Kidney (tissue), 13 donors: ENCODE measurements at regions not wholly inside any gene's neighbourhood (a gene's known extent, or its start where the extent isn't known, plus 50 kb on each side); places are given as distances from the start of the nearest gene placed in this dataset.

Experiments used
- DNase-seq, 5 donors: peaks; one replicate each; pipeline ENCODE4 v3.0.0-alpha.2; 2013 to 2020
- FAIRE-seq: peaks from 2 replicates; lab custom pipeline; 2012; peaks lifted over from hg19 to GRCh38; lab: Jason Lieb, UNC
- H3K27ac ChIP-seq, 2 donors: one replicate each; pipeline ENCODE4 v1.7.0; 2013; ENCODE audit warnings: low read depth in 2 of 2, low read length in 2 of 2, inconsistent platforms in 1 of 2
- H3K27me3 ChIP-seq: one replicate; pipeline ENCODE4 v1.7.1; 2013; ENCODE audit warnings: low read length, inconsistent platforms; ENCODE audit not compliant: control insufficient read depth, insufficient read depth
- H3K36me3 ChIP-seq, 3 donors: one replicate each; pipeline versions ENCODE4 v1.7.0 to v1.7.1; 2013; ENCODE audit warnings: low read length in 3 of 3, control low read depth in 1 of 3, inconsistent platforms in 1 of 3; ENCODE audit not compliant: insufficient read depth in 3 of 3, control insufficient read depth in 2 of 3
- H3K4me1 ChIP-seq, 3 donors: one replicate each; pipeline versions ENCODE4 v1.7.0 to v1.7.1; 2013; ENCODE audit warnings: low read length in 3 of 3, inconsistent platforms in 1 of 3, low read depth in 1 of 3; ENCODE audit not compliant: control insufficient read depth in 2 of 3, insufficient read depth in 2 of 3
- H3K4me3 ChIP-seq, 3 donors: one replicate each; pipeline versions ENCODE4 v1.7.0 to v1.8.1; 2013; ENCODE audit warnings: low read length in 3 of 3, control low read depth in 1 of 3, inconsistent platforms in 1 of 3
- H3K9ac ChIP-seq, 3 donors: one replicate each; pipeline versions ENCODE4 v1.7.0 to v1.7.1; 2013; ENCODE audit warnings: low read length in 3 of 3, control low read depth in 1 of 3, inconsistent platforms in 1 of 3
- H3K9me3 ChIP-seq, 3 donors: one replicate each; pipeline versions ENCODE4 v1.7.0 to v1.7.1; 2013; ENCODE audit warnings: low read length in 3 of 3, control low read depth in 1 of 3, inconsistent platforms in 1 of 3; ENCODE audit not compliant: control insufficient read depth in 2 of 3, insufficient read depth in 1 of 3
- intact Hi-C: fragments of 100-400 bp; cut with DNase I; formaldehyde crosslinking; loops from one replicate; pipeline ENCODE4 v1.11.1; 2022
- TF ChIP-seq, protein P1 (sequence below): IDR thresholded peaks from 3 replicates; pipeline ENCODE4 v1.5.1; 2012; ENCODE audit warnings: mild to moderate bottlenecking, moderate library complexity, borderline replicate concordance; ENCODE audit not compliant: insufficient read depth; ENCODE audit errors: extremely low read depth
- donor health status: control.
- donor health status: control.
- donor health status: control.
- donor health status: control.
- donor health status: control.
- donor health status: DM: yes; HTN: yes; CAD: no.
- donor health status: Normal renal cell carcinoma (clear cell type).

GRCh38 chr3:176357891-176358290, 839.4 kb downstream of the TBL1XR1 start:
- intact Hi-C loops = no loop called here
- Histone ChIP-seq H3K4me3 (no peak overlapping the region), H3K27ac (no peak overlapping the region), H3K9me3 (no peaks in the 10 kb centered on the region), H3K9ac (no peak overlapping the region), H3K27me3 (no peaks in the 10 kb centered on the region), H3K4me1 (no peaks in the 10 kb centered on the region), H3K36me3 (no peaks in the 10 kb centered on the region)
- no peak for DNase-seq
- FAIRE-seq = peak; percentile 74
- TF ChIP-seq, protein P1, sequence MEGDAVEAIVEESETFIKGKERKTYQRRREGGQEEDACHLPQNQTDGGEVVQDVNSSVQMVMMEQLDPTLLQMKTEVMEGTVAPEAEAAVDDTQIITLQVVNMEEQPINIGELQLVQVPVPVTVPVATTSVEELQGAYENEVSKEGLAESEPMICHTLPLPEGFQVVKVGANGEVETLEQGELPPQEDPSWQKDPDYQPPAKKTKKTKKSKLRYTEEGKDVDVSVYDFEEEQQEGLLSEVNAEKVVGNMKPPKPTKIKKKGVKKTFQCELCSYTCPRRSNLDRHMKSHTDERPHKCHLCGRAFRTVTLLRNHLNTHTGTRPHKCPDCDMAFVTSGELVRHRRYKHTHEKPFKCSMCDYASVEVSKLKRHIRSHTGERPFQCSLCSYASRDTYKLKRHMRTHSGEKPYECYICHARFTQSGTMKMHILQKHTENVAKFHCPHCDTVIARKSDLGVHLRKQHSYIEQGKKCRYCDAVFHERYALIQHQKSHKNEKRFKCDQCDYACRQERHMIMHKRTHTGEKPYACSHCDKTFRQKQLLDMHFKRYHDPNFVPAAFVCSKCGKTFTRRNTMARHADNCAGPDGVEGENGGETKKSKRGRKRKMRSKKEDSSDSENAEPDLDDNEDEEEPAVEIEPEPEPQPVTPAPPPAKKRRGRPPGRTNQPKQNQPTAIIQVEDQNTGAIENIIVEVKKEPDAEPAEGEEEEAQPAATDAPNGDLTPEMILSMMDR = no peak

- Histone ChIP-seq H3K4me1 (no peaks in the 10 kb centered on the region), H3K9me3 (no peaks in the 10 kb centered on the region), H3K36me3 (no peaks in the 10 kb centered on the region), H3K27me3 (no peaks in the 10 kb centered on the region), H3K27ac (no peak overlapping the region), H3K4me3 (no peak overlapping the region), H3K9ac (no peak overlapping the region)
- TF ChIP-seq, protein P1 = no peak
- no peak for DNase-seq
- intact Hi-C loops = no loop called here
- FAIRE-seq = no peak
Measured at GRCh38 chr3:176354843-176355242, 842.4 kb downstream of the TBL1XR1 start.

DNA sequence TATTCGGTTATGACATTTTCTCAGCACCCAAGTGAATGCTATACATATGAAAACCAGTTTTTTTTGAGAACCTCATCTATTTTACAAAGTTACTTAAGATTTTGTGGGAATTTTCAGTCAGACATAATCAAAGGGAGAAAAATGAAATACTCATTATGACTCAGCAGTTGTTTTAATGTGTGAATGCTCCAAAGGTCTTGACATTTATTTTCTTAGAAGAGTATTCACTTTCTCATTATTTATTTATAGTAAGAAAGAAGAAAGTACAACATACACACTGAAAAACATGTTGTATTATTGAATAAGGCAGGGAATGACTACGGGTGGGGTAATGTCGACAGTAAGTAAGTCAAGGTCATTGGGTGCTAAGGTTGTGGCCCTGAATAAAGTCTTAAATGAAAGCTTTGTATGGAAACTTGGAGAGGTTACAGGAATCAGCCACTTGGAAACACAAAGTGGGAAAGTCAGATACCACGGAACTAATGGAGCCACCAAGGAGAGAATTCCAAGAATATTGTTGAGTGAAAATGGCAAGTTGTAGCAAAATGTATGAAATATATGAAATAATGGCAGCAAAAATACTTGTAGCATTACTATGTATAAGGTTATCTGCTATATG, 844.5 kb downstream of the TBL1XR1 start:
- Histone ChIP-seq H3K4me1 (no peaks in the 10 kb centered on the region), H3K9ac (no peak overlapping the region), H3K27me3 (no peaks in the 10 kb centered on the region), H3K36me3 (no peaks in the 10 kb centered on the region), H3K9me3 (no peaks in the 10 kb centered on the region), H3K4me3 (no peak overlapping the region), H3K27ac (no peak overlapping the region)
- intact Hi-C loops = no loop called here
- FAIRE-seq (no peak), DNase-seq (no peak)
- TF ChIP-seq, protein P1 = no peak

GRCh38 chr3:176351408-176351807, 845.9 kb downstream of the TBL1XR1 start:
- Histone ChIP-seq H3K27me3 (no peaks in the 10 kb centered on the region), H3K9me3 (no peaks in the 10 kb centered on the region), H3K36me3 (no peaks in the 10 kb centered on the region), H3K27ac (no peak overlapping the region), H3K4me1 (no peaks in the 10 kb centered on the region), H3K4me3 (no peak overlapping the region), H3K9ac (no peak overlapping the region)
- TF ChIP-seq, protein P1 = no peak
- DNase-seq = no peak
- intact Hi-C loops = no loop called here
- FAIRE-seq = no peak
